B cell (primary cell): ENCODE measurements at regions not wholly inside any gene's neighbourhood (a gene's known extent, or its start where the extent isn't known, plus 50 kb on each side); places are given as distances from the start of the nearest gene placed in this dataset.

Experiments
- CTCF ChIP-seq: fragments of 200-600 bp; IDR thresholded peaks from one replicate; pipeline ENCODE4 v1.8.0; 2022; ENCODE audit warnings: antibody characterized with exemption, mild to moderate bottlenecking
- EZH2 ChIP-seq: IDR thresholded peaks from 2 replicates; pipeline ENCODE4 v1.6.1; 2012; ENCODE audit warnings: borderline replicate concordance, low read depth, mild to moderate bottlenecking, moderate library complexity, low read length; ENCODE audit not compliant: insufficient read depth, poor library complexity, severe bottlenecking

- TF ChIP-seq CTCF (no peak), EZH2 (no peak)
Observed at GRCh38 chr17:79414063-79414792, 196.6 kb downstream of the RBFOX3 start.
